HCT116 (cell line): ENCODE measurements at regions not wholly inside any gene's neighbourhood (a gene's known extent, or its start where the extent isn't known, plus 50 kb on each side); places are given as distances from the start of the nearest gene placed in this dataset.

Experiments
- ATAC-seq: fragments of 200-7000 bp; cut with Tn5 transposase; 2 replicates; pipeline ENCODE4 v1.9.1; 2020; ENCODE audit warnings: mild to moderate bottlenecking, moderate library complexity
- BruUV-seq: library from RNA; stranded (reverse); fragments of 400-500 nt; replicated peaks from 2 replicates; lab custom pipeline; 2021; lab: Mats Ljungman, UMichigan
- CTCF ChIA-PET: fragments of 300-600 bp; sonication (Branson Sonifier 250); formaldehyde crosslinking; loops from one replicate; lab custom pipeline; 2021; ENCODE audit warnings: antibody characterized with exemption; lab: Charles Lee
- POLR2A ChIA-PET: fragments of 300-600, 350-600 bp; sonication (Branson Sonifier 250); formaldehyde crosslinking; loops from one replicate; lab custom pipeline; 2021; ENCODE audit warnings: antibody characterized with exemption; lab: Charles Lee
- RAD21 ChIA-PET, 2 experiments: fragments of 300-600 bp; sonication (Branson Sonifier 250); formaldehyde crosslinking; loops; one replicate each; lab custom pipeline; 2023; ENCODE audit warnings: low total read pairs in 2 of 2; ENCODE audit not compliant: uncharacterized antibody in 2 of 2, unreplicated experiment in 2 of 2, low non-redundant PET in 1 of 2; lab: Charles Lee
- DNase-seq: peaks from one replicate; pipeline ENCODE4 v3.0.0-alpha.2; 2010; ENCODE audit warnings: low read depth, low spot score
- H2AFZ ChIP-seq: fragments of 200-600 bp; shearing (Covaris generic), sonication (generic); 2 replicates; pipeline ENCODE4 v1.6.1; 2017; ENCODE audit warnings: low read depth, mixed run types, mixed read lengths, antibody characterized with exemption, low read length; ENCODE audit not compliant: poor library complexity, severe bottlenecking
- H3K27ac ChIP-seq: 2 replicates; pipeline ENCODE4 v1.5.1; 2012; ENCODE audit warnings: low read depth, low read length
- H3K27me3 ChIP-seq: fragments of 200-600 bp; sonication (generic); 2 replicates; pipeline ENCODE4 v1.6.1; 2016; ENCODE audit warnings: mixed run types, low read length, mixed read lengths; ENCODE audit not compliant: insufficient read depth
- H3K36me3 ChIP-seq, 2 experiments: fragments of 200-500 bp in 1 of 2; fragments of 200-600 bp in 1 of 2; sonication (Bioruptor generic) in 1 of 2; sonication (generic) in 1 of 2; 2 replicates each; pipeline versions ENCODE4 v1.5.1 to v1.6.1; 2014 to 2016; ENCODE audit warnings: low read length in 2 of 2, inconsistent platforms in 1 of 2, mixed read lengths in 1 of 2, mixed run types in 1 of 2; ENCODE audit not compliant: insufficient read depth in 2 of 2, control insufficient read depth in 1 of 2
- H3K4me1 ChIP-seq, 2 experiments: fragments of 200-600 bp in 1 of 2; sonication (generic) in 1 of 2; 2 replicates each; pipeline versions ENCODE4 v1.5.1 to v1.6.1; 2012 to 2017; ENCODE audit warnings: low read length in 2 of 2, inconsistent platforms in 1 of 2, mild to moderate bottlenecking in 1 of 2, mixed read lengths in 1 of 2, mixed run types in 1 of 2, moderate library complexity in 1 of 2; ENCODE audit not compliant: insufficient read depth in 2 of 2, control insufficient read depth in 1 of 2
- H3K4me2 ChIP-seq: fragments of 200-600 bp; sonication (generic); 2 replicates; pipeline ENCODE4 v1.6.1; 2017; ENCODE audit warnings: mixed run types, low read length, mixed read lengths
- H3K4me3 ChIP-seq, 2 experiments: fragments of 200-600 bp in 1 of 2; sonication (generic) in 1 of 2; replicated peaks in 1 of 2; 2 replicates each; pipeline ENCODE4 v1.5.1; 2011 to 2016; ENCODE audit warnings: low read length in 2 of 2, control low read depth in 1 of 2, low read depth in 1 of 2, mild to moderate bottlenecking in 1 of 2, mixed read lengths in 1 of 2, mixed run types in 1 of 2
- H3K79me2 ChIP-seq: fragments of 200-600 bp; sonication (generic); 2 replicates; pipeline ENCODE4 v1.6.1; 2017; ENCODE audit warnings: mild to moderate bottlenecking, mixed run types, low read length, moderate library complexity, mixed read lengths; ENCODE audit not compliant: insufficient read depth
- H3K9ac ChIP-seq: fragments of 200-600 bp; sonication (generic); 2 replicates; pipeline ENCODE4 v1.6.1; 2016; ENCODE audit warnings: low read length, mixed read lengths
- H3K9me2 ChIP-seq: fragments of 200-600 bp; sonication (generic), shearing (Covaris generic); 2 replicates; pipeline ENCODE4 v1.6.1; 2017; ENCODE audit warnings: mixed run types, mild to moderate bottlenecking, moderate library complexity; ENCODE audit not compliant: insufficient read depth
- H3K9me3 ChIP-seq, 2 experiments: fragments of 200-500 bp in 1 of 2; fragments of 200-600 bp in 1 of 2; sonication (Bioruptor generic) in 1 of 2; sonication (generic) in 1 of 2; 2 replicates each; pipeline ENCODE4 v1.6.1; 2014 to 2017; ENCODE audit warnings: low read length in 2 of 2, mixed read lengths in 2 of 2, inconsistent platforms in 1 of 2, low read depth in 1 of 2, mild to moderate bottlenecking in 1 of 2, mixed run types in 1 of 2, moderate library complexity in 1 of 2; ENCODE audit not compliant: control insufficient read depth in 1 of 2, insufficient read depth in 1 of 2
- H4K20me1 ChIP-seq: fragments of 200-600 bp; sonication (generic), shearing (Covaris generic); 2 replicates; pipeline ENCODE4 v1.6.1; 2017; ENCODE audit warnings: mixed run types, mild to moderate bottlenecking, moderate library complexity; ENCODE audit not compliant: insufficient read depth
- CBX3 ChIP-seq: IDR thresholded peaks from 2 replicates; pipeline ENCODE4 v1.6.1; 2012; ENCODE audit warnings: low read depth
- CEBPB ChIP-seq: IDR thresholded peaks from 2 replicates; pipeline ENCODE4 v1.6.1; 2012; ENCODE audit warnings: low read depth
- EGR1 ChIP-seq: IDR thresholded peaks from 2 replicates; pipeline ENCODE4 v1.6.1; 2012; ENCODE audit warnings: low read depth
- ELF1 ChIP-seq: IDR thresholded peaks from 2 replicates; pipeline ENCODE4 v1.6.1; 2012; ENCODE audit warnings: low read depth, borderline replicate concordance
- EZH2 ChIP-seq: fragments of 200-600 bp; sonication (generic); IDR thresholded peaks from 2 replicates; pipeline ENCODE4 v1.6.1; 2017; ENCODE audit warnings: antibody characterized with exemption, mixed run types
- EZH2phosphoT487 ChIP-seq: fragments of 200-600 bp; IDR thresholded peaks from 2 replicates; pipeline ENCODE4 v1.6.1; 2018; ENCODE audit warnings: antibody characterized with exemption, borderline replicate concordance
- FOSL1 ChIP-seq: IDR thresholded peaks from 2 replicates; pipeline ENCODE4 v1.6.1; 2012; ENCODE audit warnings: low read depth
- POLR2A ChIP-seq: IDR thresholded peaks from 2 replicates; pipeline ENCODE4 v1.7.0; 2011; ENCODE audit warnings: borderline replicate concordance; ENCODE audit not compliant: insufficient read depth, insufficient read length; ENCODE audit errors: extremely low read depth
- POLR2AphosphoS5 ChIP-seq: IDR thresholded peaks from 2 replicates; pipeline ENCODE4 v1.6.1; 2011; ENCODE audit warnings: mild to moderate bottlenecking, low read depth, low read length, moderate library complexity
- SIN3A ChIP-seq: IDR thresholded peaks from 2 replicates; pipeline ENCODE4 v1.6.1; 2012; ENCODE audit warnings: low read depth
- SP1 ChIP-seq: IDR thresholded peaks from 2 replicates; pipeline ENCODE4 v1.6.1; 2012; ENCODE audit warnings: low read depth
- TCF7L2 ChIP-seq: IDR thresholded peaks from 2 replicates; pipeline ENCODE4 v1.7.0; 2011; ENCODE audit warnings: borderline replicate concordance, inconsistent platforms; ENCODE audit not compliant: insufficient read depth, insufficient read length; ENCODE audit errors: extremely low read depth
- YY1 ChIP-seq: IDR thresholded peaks from 2 replicates; pipeline ENCODE4 v1.6.1; 2011; ENCODE audit warnings: low read length, low read depth, moderate library complexity, mild to moderate bottlenecking; ENCODE audit not compliant: insufficient replicate concordance; ENCODE audit errors: extremely low read depth
- intact Hi-C: fragments of 100-400 bp; cut with micrococcal nuclease; formaldehyde crosslinking; loops from 2 replicates; pipeline ENCODE4 v1.10.0; 2022
- TF ChIP-seq, protein P1 (sequence below): IDR thresholded peaks from 2 replicates; pipeline ENCODE4 v1.6.1; 2012
- TF ChIP-seq, protein P2 (sequence below): IDR thresholded peaks from 2 replicates; pipeline ENCODE4 v1.6.1; 2012; ENCODE audit warnings: low read depth

DNA sequence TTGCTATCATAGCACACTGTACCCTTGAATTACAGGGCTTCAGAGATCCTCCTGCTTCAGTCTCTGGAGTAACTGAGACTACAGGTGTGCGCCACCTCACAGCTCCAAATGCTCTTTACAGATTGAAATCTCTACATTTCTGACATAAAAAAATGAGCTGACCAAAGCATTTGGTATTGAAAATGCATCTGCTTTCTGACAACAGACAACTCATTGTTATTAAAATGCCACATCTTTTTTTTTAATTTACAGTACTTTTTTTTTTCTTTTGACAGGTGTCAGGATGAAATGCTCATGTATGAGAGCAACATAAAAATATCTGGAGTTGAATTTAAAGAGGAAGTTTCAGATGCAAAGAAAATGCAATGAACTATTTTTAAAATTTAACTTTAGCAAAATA, 764.5 kb downstream of the TRAM1L1 start:
- BruUV-seq, result no TSS peak
- no peak overlapping the region for H3K4me3 ChIP-seq
- H3K9me2 ChIP-seq, result peaks cover 3% of the 10 kb centered on the region; the same call in 1 of the 2 replicates
- ChIA-PET POLR2A (no interaction called here), CTCF (no interaction called here), RAD21 (no interaction called here)
- no peak overlapping the region for H3K27ac ChIP-seq
- H3K27me3 ChIP-seq, result no peaks in the 10 kb centered on the region
- no peaks in the 10 kb centered on the region for H3K4me1 ChIP-seq
- H4K20me1 ChIP-seq, result no peaks in the 10 kb centered on the region; the same call in 1 of the 2 replicates
- ATAC-seq (no peak), DNase-seq (no peak)
- intact Hi-C loops, result no loop called here
- TF ChIP-seq CEBPB (no peak), FOSL1 (no peak)
- H2AFZ ChIP-seq, result no peak overlapping the region
- no peak overlapping the region for H3K4me2 ChIP-seq
- no peak overlapping the region for H3K9ac ChIP-seq
- H3K79me2 ChIP-seq, result no peaks in the 10 kb centered on the region
- H3K36me3 ChIP-seq, result no peaks in the 10 kb centered on the region
- no peaks in the 10 kb centered on the region for H3K9me3 ChIP-seq

DNA sequence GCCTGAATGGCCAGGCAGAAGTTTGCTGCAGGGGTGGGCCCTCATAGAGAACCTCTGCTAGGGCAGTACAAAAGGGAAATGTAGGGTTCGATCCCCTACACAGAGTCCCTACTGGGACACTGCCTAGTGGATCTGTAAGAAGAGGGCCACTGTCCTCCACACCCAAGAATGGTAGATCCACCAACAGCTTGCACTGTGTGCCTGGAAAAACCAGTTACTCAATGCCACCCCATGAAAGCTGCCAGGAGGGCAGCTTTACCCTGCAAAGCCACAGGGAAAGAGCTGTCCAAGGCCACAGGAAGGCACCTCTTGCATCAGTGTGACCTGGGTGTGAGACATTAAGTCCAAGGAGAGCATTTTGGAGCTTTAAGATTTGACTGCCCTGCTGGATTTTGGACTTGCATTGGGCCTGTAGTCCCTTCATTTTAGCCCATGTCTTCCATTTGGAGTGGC, 781.6 kb downstream of the TRAM1L1 start:
- H3K79me2 ChIP-seq, result no peaks in the 10 kb centered on the region
- no peaks in the 10 kb centered on the region for H3K4me1 ChIP-seq
- no peaks in the 10 kb centered on the region for H3K9me2 ChIP-seq
- no peaks in the 10 kb centered on the region for H4K20me1 ChIP-seq
- no peaks in the 10 kb centered on the region for H3K27me3 ChIP-seq
- no TSS peak for BruUV-seq
- intact Hi-C loops, result no loop called here
- H3K9ac ChIP-seq, result no peak overlapping the region
- ATAC-seq, result no peak
- H3K4me3 ChIP-seq, result no peak overlapping the region
- H3K9me3 ChIP-seq, result no peaks in the 10 kb centered on the region
- H2AFZ ChIP-seq, result no peak overlapping the region
- RAD21 ChIA-PET, result no interaction called here
- no peak for DNase-seq
- TF ChIP-seq, protein P1, sequence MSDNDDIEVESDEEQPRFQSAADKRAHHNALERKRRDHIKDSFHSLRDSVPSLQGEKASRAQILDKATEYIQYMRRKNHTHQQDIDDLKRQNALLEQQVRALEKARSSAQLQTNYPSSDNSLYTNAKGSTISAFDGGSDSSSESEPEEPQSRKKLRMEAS, result no peak
- no peak for TF ChIP-seq EGR1
- no peak for TF ChIP-seq ELF1
- TF ChIP-seq FOSL1, result no peak
- TF ChIP-seq EZH2, result no peak
- TF ChIP-seq EZH2phosphoT487, result no peak
- no peak for TF ChIP-seq POLR2A
- no peak for TF ChIP-seq TCF7L2
- TF ChIP-seq, protein P2, sequence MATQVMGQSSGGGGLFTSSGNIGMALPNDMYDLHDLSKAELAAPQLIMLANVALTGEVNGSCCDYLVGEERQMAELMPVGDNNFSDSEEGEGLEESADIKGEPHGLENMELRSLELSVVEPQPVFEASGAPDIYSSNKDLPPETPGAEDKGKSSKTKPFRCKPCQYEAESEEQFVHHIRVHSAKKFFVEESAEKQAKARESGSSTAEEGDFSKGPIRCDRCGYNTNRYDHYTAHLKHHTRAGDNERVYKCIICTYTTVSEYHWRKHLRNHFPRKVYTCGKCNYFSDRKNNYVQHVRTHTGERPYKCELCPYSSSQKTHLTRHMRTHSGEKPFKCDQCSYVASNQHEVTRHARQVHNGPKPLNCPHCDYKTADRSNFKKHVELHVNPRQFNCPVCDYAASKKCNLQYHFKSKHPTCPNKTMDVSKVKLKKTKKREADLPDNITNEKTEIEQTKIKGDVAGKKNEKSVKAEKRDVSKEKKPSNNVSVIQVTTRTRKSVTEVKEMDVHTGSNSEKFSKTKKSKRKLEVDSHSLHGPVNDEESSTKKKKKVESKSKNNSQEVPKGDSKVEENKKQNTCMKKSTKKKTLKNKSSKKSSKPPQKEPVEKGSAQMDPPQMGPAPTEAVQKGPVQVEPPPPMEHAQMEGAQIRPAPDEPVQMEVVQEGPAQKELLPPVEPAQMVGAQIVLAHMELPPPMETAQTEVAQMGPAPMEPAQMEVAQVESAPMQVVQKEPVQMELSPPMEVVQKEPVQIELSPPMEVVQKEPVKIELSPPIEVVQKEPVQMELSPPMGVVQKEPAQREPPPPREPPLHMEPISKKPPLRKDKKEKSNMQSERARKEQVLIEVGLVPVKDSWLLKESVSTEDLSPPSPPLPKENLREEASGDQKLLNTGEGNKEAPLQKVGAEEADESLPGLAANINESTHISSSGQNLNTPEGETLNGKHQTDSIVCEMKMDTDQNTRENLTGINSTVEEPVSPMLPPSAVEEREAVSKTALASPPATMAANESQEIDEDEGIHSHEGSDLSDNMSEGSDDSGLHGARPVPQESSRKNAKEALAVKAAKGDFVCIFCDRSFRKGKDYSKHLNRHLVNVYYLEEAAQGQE, result no peak
- no peak for TF ChIP-seq SIN3A
- TF ChIP-seq YY1, result no peak
- TF ChIP-seq POLR2AphosphoS5, result no peak
- no peak for TF ChIP-seq CBX3
- TF ChIP-seq SP1, result no peak
- TF ChIP-seq, all 23 proteins: peak for 0
- no peak overlapping the region for H3K27ac ChIP-seq
- CTCF ChIA-PET, result no interaction called here
- no peak overlapping the region for H3K4me2 ChIP-seq
- POLR2A ChIA-PET, result no interaction called here
- no peaks in the 10 kb centered on the region for H3K36me3 ChIP-seq
